H7 (cell line): ENCODE measurements at regions not wholly inside any gene's neighbourhood (a gene's known extent, or its start where the extent isn't known, plus 50 kb on each side); places are given as distances from the start of the nearest gene placed in this dataset.

ENCODE experiments used
- DNase-seq: peaks from one replicate; pipeline ENCODE4 v3.0.0; 2012
- H3K27me3 ChIP-seq: 2 replicates; pipeline ENCODE4 v1.6.0; 2011; ENCODE audit warnings: mild to moderate bottlenecking, low read length; ENCODE audit not compliant: control insufficient read depth, insufficient read depth
- H3K36me3 ChIP-seq: replicated peaks from 2 replicates; pipeline ENCODE4 v1.5.1; 2011; ENCODE audit warnings: low read length; ENCODE audit not compliant: control insufficient read depth, insufficient read depth
- H3K4me3 ChIP-seq: 2 replicates; pipeline ENCODE4 v1.5.1; 2011; ENCODE audit warnings: low read depth, mild to moderate bottlenecking, control low read depth, low read length, moderate library complexity; ENCODE audit not compliant: insufficient read depth

GRCh38 chr13:73935991-73936390, 198.2 kb downstream of the KLF12 start:
- Histone ChIP-seq H3K4me3 (no peak overlapping the region), H3K36me3 (no peaks in the 10 kb centered on the region), H3K27me3 (no peaks in the 10 kb centered on the region)
- DNase-seq = no peak

DNA sequence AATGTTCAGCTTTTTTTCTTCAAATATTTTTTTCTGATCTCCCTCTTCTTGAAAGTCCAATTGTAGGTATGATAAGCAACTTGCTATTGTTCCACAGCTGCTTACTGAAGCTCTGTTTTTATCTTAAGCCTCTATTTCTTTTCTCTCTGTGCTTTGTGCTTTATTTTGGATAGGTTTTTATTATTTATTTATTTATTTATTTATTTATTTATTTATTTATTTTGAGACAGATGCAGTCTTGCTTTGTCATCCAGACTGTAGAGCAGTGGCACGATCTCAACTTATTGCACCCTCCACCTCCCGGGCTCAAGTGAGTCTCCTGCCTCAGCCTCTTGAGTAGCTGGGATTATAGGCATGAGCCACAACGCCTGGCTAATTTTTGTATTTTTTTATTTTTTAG, 199.4 kb downstream of the KLF12 start:
- Histone ChIP-seq H3K27me3 (no peaks in the 10 kb centered on the region), H3K36me3 (no peaks in the 10 kb centered on the region), H3K4me3 (no peak overlapping the region)
- DNase-seq = no peak

DNA sequence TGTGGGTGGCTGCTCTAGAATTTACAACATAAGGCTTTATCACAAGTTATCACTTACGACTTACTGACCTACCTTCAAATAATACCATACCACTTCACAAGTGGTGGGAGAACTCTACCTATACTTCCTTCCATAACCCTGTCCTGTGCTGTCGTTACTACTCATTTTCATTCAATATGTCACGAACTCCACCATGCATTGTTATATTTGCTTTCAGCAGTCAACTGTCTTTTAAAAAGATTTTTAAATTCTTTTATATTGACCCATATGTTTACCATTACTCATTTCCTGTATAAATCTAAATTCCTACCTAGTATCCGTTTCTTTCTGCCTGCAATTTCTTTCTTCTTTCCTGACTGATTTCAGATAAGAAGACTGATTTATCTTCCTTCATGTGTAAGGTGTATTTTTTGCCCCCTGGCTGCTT, 200.0 kb downstream of the KLF12 start:
- Histone ChIP-seq H3K27me3 (no peaks in the 10 kb centered on the region), H3K36me3 (no peaks in the 10 kb centered on the region), H3K4me3 (no peak overlapping the region)
- no peak for DNase-seq

GRCh38 chr13:73933795-73934194, 200.4 kb downstream of the KLF12 start:
- no peak for DNase-seq
- no peaks in the 10 kb centered on the region for H3K36me3 ChIP-seq
- no peak overlapping the region for H3K4me3 ChIP-seq
- no peaks in the 10 kb centered on the region for H3K27me3 ChIP-seq

DNA sequence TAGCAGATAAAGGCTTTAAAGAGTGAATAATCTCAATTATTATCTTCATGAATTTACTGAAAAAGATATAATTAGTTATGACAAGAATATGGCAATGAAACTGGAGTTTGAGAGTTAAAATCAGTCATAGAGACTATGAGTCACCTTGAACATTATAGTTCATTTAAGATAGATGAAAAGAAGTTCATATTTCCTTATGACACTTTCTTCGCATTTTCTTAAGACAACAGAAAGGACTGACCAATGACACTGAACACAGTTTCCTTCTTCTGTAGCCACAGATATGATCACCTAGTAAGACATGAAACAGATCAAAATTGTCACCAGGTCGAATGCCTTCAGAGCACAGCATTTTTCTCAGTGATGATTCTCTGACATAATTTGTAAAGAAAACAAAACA, 202.1 kb downstream of the KLF12 start:
- no peak overlapping the region for H3K4me3 ChIP-seq

DNA sequence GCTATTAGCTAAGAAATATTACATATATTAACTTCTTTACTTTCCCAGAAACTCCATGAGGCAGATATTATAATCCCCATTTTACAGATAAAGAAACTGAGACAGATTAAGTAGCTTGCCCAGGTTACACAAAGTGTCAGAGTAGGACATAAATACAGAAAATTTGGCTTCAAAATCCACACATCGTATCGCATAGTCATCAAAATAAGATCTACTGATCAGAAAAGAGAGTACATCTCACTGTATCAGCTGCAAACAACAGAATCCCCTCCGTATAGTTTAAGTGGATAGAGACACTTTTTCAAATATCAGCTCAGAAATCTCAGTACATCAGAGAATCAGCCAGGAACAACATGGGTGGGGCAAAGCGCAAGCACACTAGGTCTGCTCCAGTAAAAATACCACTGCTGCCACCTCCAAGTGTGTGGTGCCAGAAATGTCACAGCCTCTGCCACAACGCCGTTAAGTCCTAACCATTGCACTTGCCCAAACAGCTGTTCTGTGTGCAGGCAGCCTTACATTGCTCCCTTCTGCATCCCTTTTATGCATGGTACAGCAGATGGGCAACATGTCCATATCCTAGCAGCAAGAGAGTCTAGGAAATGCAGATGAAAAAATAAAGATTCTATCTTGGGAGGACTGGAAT, 204.8 kb downstream of the KLF12 start:
- H3K4me3 ChIP-seq = no peak overlapping the region
- no peaks in the 10 kb centered on the region for H3K36me3 ChIP-seq
- no peak for DNase-seq
- no peaks in the 10 kb centered on the region for H3K27me3 ChIP-seq

More for the DNA sequence above, 202.1 kb downstream of the KLF12 start:
- DNase-seq = no peak
- no peaks in the 10 kb centered on the region for H3K27me3 ChIP-seq
- H3K36me3 ChIP-seq = no peaks in the 10 kb centered on the region

DNA sequence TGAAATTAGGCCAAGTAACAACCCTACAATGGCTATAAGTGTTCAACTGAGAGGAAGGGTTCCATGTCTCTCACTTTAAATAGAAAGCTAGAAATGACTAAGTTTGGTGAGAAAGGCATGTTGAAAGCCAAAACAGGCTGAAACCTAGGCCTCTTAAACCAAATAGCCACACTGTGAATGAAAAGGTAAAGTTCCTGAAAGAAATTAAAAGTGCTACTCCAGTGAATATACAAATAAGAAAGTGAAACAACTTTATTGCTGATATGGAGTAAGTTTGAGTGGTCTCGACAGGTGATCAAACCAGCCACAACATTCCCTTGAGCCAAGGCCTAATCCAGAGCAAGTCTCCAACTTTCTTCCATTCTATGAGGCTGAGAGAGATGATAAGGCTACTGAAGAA, 209.6 kb downstream of the KLF12 start:
- no peak for DNase-seq
- Histone ChIP-seq H3K27me3 (no peaks in the 10 kb centered on the region), H3K4me3 (no peak overlapping the region), H3K36me3 (no peaks in the 10 kb centered on the region)

DNA sequence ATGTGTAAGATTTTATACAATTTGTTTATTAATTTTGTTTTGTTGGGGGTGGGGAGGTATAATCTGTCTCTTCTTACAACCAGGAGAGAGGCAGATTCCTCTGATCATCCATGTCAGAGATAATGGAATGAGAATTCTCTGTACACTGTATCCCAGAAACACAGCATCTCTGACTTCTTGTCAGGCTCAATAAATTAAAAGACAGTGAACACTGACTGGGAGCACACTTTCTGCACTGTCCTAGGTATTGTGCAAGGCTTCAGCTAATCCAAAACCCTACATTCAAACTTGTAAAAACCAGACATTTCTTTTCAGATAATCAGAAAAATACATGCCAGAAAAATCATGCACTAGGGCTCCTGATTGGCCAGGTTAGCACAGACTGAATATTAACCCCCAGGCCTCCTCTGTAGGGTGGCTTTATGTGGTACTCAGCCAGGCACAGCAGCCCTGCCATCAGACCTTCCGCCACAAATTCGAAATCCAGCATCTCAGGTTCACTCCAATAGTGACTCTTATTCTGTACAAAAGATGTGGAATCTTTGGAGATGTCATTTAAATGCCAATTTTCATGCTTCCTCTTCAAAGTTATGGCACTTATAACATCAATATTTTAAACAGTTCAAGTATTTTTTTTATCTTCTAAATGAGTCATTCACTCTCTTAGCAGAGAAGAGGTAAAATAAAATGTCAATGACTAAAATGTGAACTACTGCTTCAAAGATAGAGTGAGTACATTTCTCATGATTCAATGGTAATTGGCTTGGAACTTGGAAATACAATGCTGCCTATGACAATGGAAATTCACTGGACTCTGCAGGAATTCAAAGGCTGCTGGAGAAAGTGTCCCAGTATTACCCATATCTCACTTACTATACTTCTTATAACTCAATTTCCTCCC, 211.5 kb downstream of the KLF12 start:
- Histone ChIP-seq H3K27me3 (no peaks in the 10 kb centered on the region), H3K36me3 (no peaks in the 10 kb centered on the region), H3K4me3 (no peak overlapping the region)
- DNase-seq = no peak

DNA sequence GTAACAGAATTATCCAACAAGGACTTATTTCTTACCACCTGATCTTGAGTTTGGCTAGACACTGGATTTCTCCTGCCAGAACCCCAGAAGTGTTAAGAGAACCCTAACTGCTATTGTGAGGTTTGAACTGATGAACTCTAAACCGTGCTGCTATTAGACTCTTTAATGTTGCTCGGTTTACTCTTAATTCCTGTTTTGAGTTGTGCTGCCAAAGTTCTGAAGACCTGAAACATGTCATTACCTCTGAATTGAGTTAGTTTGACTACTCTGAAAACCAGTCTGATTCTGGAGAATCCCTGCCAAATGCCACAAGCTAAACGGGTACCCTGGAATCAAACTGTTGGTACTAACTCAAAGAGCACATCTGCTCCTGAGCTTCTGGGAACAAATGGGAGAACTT, 215.5 kb downstream of the KLF12 start:
- Histone ChIP-seq H3K36me3 (no peaks in the 10 kb centered on the region), H3K27me3 (no peaks in the 10 kb centered on the region), H3K4me3 (no peak overlapping the region)
- no peak for DNase-seq

- H3K36me3 ChIP-seq = no peaks in the 10 kb centered on the region
- H3K4me3 ChIP-seq = no peak overlapping the region
- DNase-seq = no peak
- no peaks in the 10 kb centered on the region for H3K27me3 ChIP-seq
These were observed 220.3 kb downstream of the KLF12 start for GRCh38 chr13:73913751-73914518.

DNA sequence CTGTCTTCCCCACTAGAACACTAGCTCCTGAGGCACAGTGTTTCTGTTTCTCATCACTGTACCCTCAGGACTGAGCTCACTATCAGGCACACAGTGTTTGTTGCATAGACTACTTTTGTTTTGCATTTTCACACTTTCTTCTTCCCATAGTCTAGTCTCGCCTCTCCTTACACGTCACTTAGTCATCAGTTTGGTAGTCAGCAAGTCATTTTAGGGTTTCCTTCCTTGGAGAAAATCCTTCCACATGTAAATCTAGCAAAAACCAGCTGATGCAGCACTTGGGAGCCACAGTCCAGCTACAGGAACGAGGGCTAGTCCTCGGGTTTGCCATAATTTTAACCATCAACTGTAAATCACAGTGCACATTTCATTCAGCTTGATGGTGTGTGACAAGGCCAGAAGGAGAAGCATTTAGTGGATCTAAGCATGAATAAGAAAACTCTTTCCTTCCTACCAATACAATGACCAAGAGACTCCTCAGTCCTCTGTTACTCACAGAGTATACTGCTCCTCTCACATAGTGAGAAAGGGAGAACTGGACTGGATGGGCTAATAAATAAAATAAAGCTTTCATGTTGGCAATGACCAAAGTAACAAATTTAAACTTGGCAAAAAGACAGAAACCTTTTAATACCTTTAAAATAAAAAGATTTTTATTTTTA, 221.0 kb downstream of the KLF12 start:
- DNase-seq = no peak
- Histone ChIP-seq H3K36me3 (no peaks in the 10 kb centered on the region), H3K4me3 (no peak overlapping the region), H3K27me3 (no peaks in the 10 kb centered on the region)

GRCh38 chr13:73911361-73911760, 222.8 kb downstream of the KLF12 start:
- H3K4me3 ChIP-seq = no peak overlapping the region
- no peaks in the 10 kb centered on the region for H3K27me3 ChIP-seq
- no peaks in the 10 kb centered on the region for H3K36me3 ChIP-seq
- DNase-seq = no peak

DNA sequence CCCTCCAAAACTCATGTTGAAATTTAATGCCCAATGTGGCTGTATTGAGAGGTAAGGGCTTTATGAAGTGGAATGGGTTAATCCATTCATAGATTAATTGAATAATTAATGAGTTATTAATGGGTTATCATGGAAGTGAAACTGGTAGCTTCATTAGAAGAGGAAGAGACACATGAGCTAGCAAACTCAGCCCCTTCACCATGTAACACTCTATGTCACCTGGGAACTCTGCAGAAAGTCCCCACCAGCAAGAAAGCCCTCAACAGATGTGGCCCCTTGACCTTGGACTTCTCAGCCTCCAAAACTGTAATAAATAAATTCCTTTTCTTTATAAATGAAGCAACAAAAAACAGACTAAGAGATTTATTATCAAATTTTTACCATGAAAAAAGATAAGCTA, 223.5 kb downstream of the KLF12 start:
- no peak overlapping the region for H3K4me3 ChIP-seq
- DNase-seq = no peak
- no peaks in the 10 kb centered on the region for H3K36me3 ChIP-seq
- H3K27me3 ChIP-seq = no peaks in the 10 kb centered on the region

GRCh38 chr13:73908809-73909208, 225.4 kb downstream of the KLF12 start:
- no peak overlapping the region for H3K4me3 ChIP-seq

More at GRCh38 chr13:73908809-73909208, 225.4 kb downstream of the KLF12 start:
- Histone ChIP-seq H3K36me3 (no peaks in the 10 kb centered on the region), H3K27me3 (no peaks in the 10 kb centered on the region; the same call in 1 of the 2 replicates)
- no peak for DNase-seq
